C4-2B (cell line): ENCODE measurements at regions not wholly inside any gene's neighbourhood (a gene's known extent, or its start where the extent isn't known, plus 50 kb on each side); places are given as distances from the start of the nearest gene placed in this dataset.

Source experiments
- H3K27ac ChIP-seq: fragments of 450-650 bp; 2 replicates; pipeline ENCODE4 v1.5.1; 2017
- CTCF ChIP-seq: fragments of 450-650 bp; conservative IDR thresholded peaks from 2 replicates; pipeline ENCODE4 v1.5.1; 2017; ENCODE audit warnings: mild to moderate bottlenecking
- ZFX ChIP-seq: fragments of 450-650 bp; IDR thresholded peaks from 2 replicates; pipeline ENCODE4 v1.6.1; 2017

DNA sequence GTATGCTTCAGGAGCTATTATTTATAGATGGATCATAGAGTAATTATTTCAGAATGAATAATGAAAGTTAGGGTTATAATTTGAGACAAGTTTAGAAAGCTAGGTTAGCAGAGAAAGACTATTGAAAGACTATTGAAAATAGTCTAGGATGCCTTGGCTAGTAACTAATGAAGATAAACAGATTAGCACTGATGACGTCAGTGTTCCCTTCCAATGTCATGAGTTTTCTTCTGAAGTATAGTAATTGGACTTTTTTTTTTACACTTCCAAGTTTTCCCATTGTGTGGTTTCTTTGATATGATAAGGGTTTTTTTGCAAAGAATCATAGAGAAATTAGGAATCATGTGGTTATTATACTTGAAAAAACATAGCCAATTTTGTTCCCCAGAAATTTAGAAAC lies 1041.5 kb upstream of the CRIM1 start:
- H3K27ac ChIP-seq = no peak overlapping the region
- TF ChIP-seq CTCF (no peak), ZFX (no peak)

DNA sequence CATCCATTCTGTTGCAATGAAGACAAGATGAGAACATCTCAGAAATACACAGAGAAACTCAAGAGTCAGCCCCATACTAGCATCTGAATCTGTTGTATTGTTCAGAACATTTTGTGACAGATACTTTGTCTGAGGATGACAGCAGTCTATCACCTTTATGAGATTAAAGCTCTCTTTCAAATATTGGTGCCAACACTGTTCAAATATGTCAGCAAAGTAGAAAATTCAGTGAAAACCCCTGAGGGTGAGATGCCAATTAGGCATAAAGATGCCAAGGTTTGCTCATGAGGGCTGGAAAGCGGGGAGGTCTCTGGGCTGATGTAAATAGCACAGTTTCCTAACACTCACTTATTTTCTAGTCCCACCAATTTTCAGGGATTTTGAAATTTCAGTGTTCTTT lies 1054.2 kb upstream of the CRIM1 start:
- no peak overlapping the region for H3K27ac ChIP-seq
- TF ChIP-seq CTCF = no peak
- TF ChIP-seq ZFX = no peak

GRCh38 chr2:35298493-35298892 lies 1057.1 kb upstream of the CRIM1 start:
- H3K27ac ChIP-seq = no peak overlapping the region
- TF ChIP-seq ZFX = no peak
- TF ChIP-seq CTCF = no peak

DNA sequence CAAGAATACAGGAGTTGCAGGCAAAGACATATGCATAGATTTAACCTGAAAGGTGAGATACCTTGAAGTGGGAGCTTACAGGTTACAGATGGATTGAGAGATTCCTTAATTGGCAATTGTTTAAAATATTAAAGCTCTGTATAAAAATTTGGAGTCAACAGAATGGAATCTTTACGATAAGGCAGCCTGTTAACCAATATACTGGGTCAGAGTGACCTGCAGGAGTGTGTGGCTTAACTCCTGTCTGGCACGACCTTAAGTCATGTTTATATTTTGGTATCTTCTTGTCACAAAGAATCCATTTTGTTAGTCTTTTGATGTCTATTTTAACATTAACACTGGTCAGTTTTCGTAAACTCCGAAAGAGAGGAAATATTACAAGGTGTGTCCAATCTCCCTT lies 1058.2 kb upstream of the CRIM1 start:
- TF ChIP-seq ZFX (no peak), CTCF (no peak)
- no peak overlapping the region for H3K27ac ChIP-seq

GRCh38 chr2:35294636-35295263 lies 1060.8 kb upstream of the CRIM1 start:
- TF ChIP-seq CTCF = no peak
- TF ChIP-seq ZFX = no peak

GRCh38 chr2:35293261-35293660 lies 1062.3 kb upstream of the CRIM1 start:
- TF ChIP-seq ZFX = no peak
- no peak for TF ChIP-seq CTCF
- H3K27ac ChIP-seq = no peak overlapping the region

More at GRCh38 chr2:35294636-35295263, 1060.8 kb upstream of the CRIM1 start:
- no peak overlapping the region; the same call in 1 of the 2 replicates for H3K27ac ChIP-seq

DNA sequence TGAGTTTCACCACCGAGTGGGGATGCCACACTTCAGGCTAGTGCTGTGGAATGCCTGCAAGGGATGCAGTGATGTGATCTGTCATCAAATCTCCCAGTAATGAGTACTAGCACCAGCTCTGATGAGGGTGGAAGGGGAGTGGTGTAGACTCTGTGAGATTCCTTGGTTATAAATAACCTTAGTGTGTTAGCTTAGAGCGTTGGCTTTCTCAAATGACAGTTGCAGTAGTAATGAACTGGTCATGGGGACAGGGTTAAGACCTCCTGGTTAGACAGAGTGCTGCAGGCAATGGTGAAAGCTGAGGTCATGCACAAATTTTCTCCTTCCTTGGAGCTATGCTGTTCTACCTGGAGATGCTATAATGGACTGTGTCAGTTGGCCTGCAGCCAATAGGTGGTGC lies 1063.4 kb upstream of the CRIM1 start:
- no peak overlapping the region for H3K27ac ChIP-seq
- TF ChIP-seq CTCF = no peak
- TF ChIP-seq ZFX = no peak
